ENCODE measurements at regions not wholly inside any gene's neighbourhood (a gene's known extent, or its start where the extent isn't known, plus 50 kb on each side); places are given as distances from the start of the nearest gene placed in this dataset.

DNA sequence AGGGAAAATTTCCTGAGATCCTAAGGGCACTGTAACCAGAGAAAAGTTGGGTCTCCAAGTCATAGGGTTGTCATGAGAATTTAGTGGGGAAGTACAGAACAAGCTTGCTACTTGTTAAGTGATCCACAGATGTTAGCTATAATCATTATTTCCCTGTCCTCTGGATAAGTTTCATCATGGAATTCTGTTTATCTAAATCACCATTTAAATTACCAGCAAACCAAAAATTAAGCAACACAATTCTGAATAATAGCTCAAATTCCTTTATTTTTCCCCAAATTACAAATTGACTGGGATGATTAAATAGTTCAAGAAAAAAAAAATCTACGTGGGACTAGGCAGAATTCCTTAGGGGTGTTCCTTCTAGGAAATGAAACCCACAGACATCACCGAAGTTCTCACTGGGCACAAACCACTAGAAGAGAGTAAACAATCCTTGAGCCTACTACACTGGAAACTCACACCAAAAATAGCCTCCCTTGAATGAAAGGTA is 159.5 kb downstream of the COL6A3 start:
- Histone ChIP-seq H3K27ac (ENCODE audit: extremely low read depth, low read depth, low read length) (no peak overlapping the region), H3K4me1 (replicated peaks in 1 of 2; ENCODE audit: control insufficient read depth in 2 of 2, insufficient read depth in 2 of 2, low read length in 2 of 2) (no peaks in the 10 kb centered on the region), H3K79me2 (ENCODE audit: control insufficient read depth, insufficient read depth, low read length) (no peaks in the 10 kb centered on the region), H3K9me3 (replicated peaks; ENCODE audit: control insufficient read depth, insufficient read depth, low read depth, low read length) (no peaks in the 10 kb centered on the region), H3K9me1 (ENCODE audit: control insufficient read depth, insufficient read depth, low read length) (no peaks in the 10 kb centered on the region), H3K36me3 (ENCODE audit: control insufficient read depth, insufficient read depth, low read length) (no peaks in the 10 kb centered on the region), H4K20me1 (replicated peaks; ENCODE audit: control insufficient read depth, insufficient read depth, low read length) (no peaks in the 10 kb centered on the region), H3K27me3 (ENCODE audit: control insufficient read depth in 2 of 2, insufficient read depth in 2 of 2, low read length in 2 of 2) (peaks cover 0 to 3% of the 10 kb centered on the region in 2 experiments; a peak in 1 of 5 replicates), H3K4me3 (no peak overlapping the region), H2AFZ (ENCODE audit: low read depth, low read length) (no peak overlapping the region), H3K9ac (ENCODE audit: insufficient read depth in 1 of 2, low read depth in 2 of 2, low read length in 2 of 2) (no peak overlapping the region), H3K4me2 (ENCODE audit: insufficient read depth, low read length) (no peak overlapping the region)
- TF ChIP-seq ADNP (tag; IDR thresholded peaks at IDR 0.05) (no peak), CHCHD3 (CRISPR knock-in tag; IDR thresholded peaks at IDR 0.05) (no peak), SMARCA5 (IDR thresholded peaks at IDR 0.05) (no peak), SPI1 (IDR thresholded peaks at IDR 0.05; ENCODE audit: borderline replicate concordance, low read depth, low read length) (no peak), ZNF780A (CRISPR knock-in tag; IDR thresholded peaks at IDR 0.05) (no peak), TARDBP (IDR thresholded peaks at IDR 0.05) (no peak), NR1H2 (CRISPR knock-in tag; IDR thresholded peaks at IDR 0.05) (no peak), NFIC (IDR thresholded peaks at IDR 0.05) (no peak), FOXK2 (conservative IDR thresholded peaks at IDR 0.05 in 1 of 2, IDR thresholded peaks at IDR 0.05 in 1 of 2; ENCODE audit: low read depth in 2 of 2) (no peak), NFRKB (IDR thresholded peaks at IDR 0.05; ENCODE audit: low read depth) (no peak)
- TF ChIP-seq, protein P1, sequence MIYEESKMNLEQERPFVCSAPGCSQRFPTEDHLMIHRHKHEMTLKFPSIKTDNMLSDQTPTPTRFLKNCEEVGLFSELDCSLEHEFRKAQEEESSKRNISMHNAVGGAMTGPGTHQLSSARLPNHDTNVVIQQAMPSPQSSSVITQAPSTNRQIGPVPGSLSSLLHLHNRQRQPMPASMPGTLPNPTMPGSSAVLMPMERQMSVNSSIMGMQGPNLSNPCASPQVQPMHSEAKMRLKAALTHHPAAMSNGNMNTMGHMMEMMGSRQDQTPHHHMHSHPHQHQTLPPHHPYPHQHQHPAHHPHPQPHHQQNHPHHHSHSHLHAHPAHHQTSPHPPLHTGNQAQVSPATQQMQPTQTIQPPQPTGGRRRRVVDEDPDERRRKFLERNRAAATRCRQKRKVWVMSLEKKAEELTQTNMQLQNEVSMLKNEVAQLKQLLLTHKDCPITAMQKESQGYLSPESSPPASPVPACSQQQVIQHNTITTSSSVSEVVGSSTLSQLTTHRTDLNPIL (CRISPR knock-in tag; IDR thresholded peaks at IDR 0.05): no peak
- TF ChIP-seq, protein P2, sequence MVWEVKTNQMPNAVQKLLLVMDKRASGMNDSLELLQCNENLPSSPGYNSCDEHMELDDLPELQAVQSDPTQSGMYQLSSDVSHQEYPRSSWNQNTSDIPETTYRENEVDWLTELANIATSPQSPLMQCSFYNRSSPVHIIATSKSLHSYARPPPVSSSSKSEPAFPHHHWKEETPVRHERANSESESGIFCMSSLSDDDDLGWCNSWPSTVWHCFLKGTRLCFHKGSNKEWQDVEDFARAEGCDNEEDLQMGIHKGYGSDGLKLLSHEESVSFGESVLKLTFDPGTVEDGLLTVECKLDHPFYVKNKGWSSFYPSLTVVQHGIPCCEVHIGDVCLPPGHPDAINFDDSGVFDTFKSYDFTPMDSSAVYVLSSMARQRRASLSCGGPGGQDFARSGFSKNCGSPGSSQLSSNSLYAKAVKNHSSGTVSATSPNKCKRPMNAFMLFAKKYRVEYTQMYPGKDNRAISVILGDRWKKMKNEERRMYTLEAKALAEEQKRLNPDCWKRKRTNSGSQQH (CRISPR knock-in tag; IDR thresholded peaks at IDR 0.05): no peak
- TF ChIP-seq, protein P3, sequence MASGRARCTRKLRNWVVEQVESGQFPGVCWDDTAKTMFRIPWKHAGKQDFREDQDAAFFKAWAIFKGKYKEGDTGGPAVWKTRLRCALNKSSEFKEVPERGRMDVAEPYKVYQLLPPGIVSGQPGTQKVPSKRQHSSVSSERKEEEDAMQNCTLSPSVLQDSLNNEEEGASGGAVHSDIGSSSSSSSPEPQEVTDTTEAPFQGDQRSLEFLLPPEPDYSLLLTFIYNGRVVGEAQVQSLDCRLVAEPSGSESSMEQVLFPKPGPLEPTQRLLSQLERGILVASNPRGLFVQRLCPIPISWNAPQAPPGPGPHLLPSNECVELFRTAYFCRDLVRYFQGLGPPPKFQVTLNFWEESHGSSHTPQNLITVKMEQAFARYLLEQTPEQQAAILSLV (tag; IDR thresholded peaks at IDR 0.05): no peak
- TF ChIP-seq, protein P4, sequence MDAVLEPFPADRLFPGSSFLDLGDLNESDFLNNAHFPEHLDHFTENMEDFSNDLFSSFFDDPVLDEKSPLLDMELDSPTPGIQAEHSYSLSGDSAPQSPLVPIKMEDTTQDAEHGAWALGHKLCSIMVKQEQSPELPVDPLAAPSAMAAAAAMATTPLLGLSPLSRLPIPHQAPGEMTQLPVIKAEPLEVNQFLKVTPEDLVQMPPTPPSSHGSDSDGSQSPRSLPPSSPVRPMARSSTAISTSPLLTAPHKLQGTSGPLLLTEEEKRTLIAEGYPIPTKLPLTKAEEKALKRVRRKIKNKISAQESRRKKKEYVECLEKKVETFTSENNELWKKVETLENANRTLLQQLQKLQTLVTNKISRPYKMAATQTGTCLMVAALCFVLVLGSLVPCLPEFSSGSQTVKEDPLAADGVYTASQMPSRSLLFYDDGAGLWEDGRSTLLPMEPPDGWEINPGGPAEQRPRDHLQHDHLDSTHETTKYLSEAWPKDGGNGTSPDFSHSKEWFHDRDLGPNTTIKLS (IDR thresholded peaks at IDR 0.05; ENCODE audit: borderline replicate concordance, low read depth): no peak
- TF ChIP-seq, protein P5, sequence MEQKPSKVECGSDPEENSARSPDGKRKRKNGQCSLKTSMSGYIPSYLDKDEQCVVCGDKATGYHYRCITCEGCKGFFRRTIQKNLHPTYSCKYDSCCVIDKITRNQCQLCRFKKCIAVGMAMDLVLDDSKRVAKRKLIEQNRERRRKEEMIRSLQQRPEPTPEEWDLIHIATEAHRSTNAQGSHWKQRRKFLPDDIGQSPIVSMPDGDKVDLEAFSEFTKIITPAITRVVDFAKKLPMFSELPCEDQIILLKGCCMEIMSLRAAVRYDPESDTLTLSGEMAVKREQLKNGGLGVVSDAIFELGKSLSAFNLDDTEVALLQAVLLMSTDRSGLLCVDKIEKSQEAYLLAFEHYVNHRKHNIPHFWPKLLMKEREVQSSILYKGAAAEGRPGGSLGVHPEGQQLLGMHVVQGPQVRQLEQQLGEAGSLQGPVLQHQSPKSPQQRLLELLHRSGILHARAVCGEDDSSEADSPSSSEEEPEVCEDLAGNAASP (IDR thresholded peaks at IDR 0.05): no peak
- no peak for DNase-seq (ENCODE audit: extremely low read depth in 1 of 4, low spot score in 3 of 4)
- BruUV-seq (replicated peaks): no TSS peak
- no peak for FAIRE-seq
- in situ Hi-C loops (cut with MboI): no loop called here
- WGBS (ENCODE audit: insufficient coverage, low coverage, missing lambda C conversion rate): 0% methylated on average over 2 of the region's 2 CpGs
- intact Hi-C loops (cut with micrococcal nuclease): no loop called here
- no peak for ATAC-seq
- ChIA-PET CTCF (ENCODE audit: low intra/inter-chr PET ratio) (no interaction called here), POLR2A (interaction anchor here (0.7 kb wide), 1 partner anchor 36 kb away, joined by 3 read pairs; no protein-coding TSS in a partner anchor)
